ENCODE measurements at regions not wholly inside any gene's neighbourhood (a gene's known extent, or its start where the extent isn't known, plus 50 kb on each side); places are given as distances from the start of the nearest gene placed in this dataset.

DNA sequence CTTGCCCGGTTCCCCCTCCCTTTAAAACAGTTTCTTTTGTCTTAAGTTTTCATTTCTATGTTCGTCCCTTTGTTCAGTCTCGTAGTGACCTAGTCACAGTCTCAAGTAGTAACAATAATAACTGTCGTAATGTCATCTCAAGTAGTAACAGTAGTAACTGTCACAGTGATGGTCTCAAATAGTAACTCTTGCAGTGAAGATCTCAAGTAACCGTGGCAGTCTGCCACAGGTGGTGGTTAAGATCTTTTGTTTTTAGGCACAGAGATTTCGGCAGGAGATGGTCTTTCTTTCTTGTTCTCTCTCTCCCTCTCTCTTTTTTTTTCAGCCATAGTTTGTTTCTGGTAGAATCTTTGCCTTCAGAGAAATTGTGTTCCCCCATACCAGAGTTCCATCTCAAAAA, 656.0 kb upstream of the SGO1 start:
- TF ChIP-seq, protein P1, sequence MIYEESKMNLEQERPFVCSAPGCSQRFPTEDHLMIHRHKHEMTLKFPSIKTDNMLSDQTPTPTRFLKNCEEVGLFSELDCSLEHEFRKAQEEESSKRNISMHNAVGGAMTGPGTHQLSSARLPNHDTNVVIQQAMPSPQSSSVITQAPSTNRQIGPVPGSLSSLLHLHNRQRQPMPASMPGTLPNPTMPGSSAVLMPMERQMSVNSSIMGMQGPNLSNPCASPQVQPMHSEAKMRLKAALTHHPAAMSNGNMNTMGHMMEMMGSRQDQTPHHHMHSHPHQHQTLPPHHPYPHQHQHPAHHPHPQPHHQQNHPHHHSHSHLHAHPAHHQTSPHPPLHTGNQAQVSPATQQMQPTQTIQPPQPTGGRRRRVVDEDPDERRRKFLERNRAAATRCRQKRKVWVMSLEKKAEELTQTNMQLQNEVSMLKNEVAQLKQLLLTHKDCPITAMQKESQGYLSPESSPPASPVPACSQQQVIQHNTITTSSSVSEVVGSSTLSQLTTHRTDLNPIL (CRISPR knock-in tag; IDR thresholded peaks at IDR 0.05; ENCODE audit: low read depth) = no peak
- TF ChIP-seq ISL1 (CRISPR knock-in tag; IDR thresholded peaks at IDR 0.05) = no peak
- no peak for TF ChIP-seq ARNTL (CRISPR knock-in tag; IDR thresholded peaks at IDR 0.05; ENCODE audit: borderline replicate concordance, low read depth)
- TF ChIP-seq ZNF8 (CRISPR knock-in tag; IDR thresholded peaks at IDR 0.05) = no peak
- no peak for TF ChIP-seq ESRRG (CRISPR knock-in tag; IDR thresholded peaks at IDR 0.05)
- TF ChIP-seq GLIS3 (CRISPR knock-in tag; IDR thresholded peaks at IDR 0.05) = no peak
- TF ChIP-seq BACH2 (CRISPR knock-in tag; IDR thresholded peaks at IDR 0.05; ENCODE audit: borderline replicate concordance) = no peak
- TF ChIP-seq, protein P2, sequence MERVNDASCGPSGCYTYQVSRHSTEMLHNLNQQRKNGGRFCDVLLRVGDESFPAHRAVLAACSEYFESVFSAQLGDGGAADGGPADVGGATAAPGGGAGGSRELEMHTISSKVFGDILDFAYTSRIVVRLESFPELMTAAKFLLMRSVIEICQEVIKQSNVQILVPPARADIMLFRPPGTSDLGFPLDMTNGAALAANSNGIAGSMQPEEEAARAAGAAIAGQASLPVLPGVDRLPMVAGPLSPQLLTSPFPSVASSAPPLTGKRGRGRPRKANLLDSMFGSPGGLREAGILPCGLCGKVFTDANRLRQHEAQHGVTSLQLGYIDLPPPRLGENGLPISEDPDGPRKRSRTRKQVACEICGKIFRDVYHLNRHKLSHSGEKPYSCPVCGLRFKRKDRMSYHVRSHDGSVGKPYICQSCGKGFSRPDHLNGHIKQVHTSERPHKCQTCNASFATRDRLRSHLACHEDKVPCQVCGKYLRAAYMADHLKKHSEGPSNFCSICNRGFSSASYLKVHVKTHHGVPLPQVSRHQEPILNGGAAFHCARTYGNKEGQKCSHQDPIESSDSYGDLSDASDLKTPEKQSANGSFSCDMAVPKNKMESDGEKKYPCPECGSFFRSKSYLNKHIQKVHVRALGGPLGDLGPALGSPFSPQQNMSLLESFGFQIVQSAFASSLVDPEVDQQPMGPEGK (CRISPR knock-in tag; IDR thresholded peaks at IDR 0.05; ENCODE audit: borderline replicate concordance) = no peak

Data from SK-N-SH treated with all-trans-retinoic acid at 6 μM for 48 hours (cell line).